HepG2 (cell line): ENCODE measurements at regions not wholly inside any gene's neighbourhood (a gene's known extent, or its start where the extent isn't known, plus 50 kb on each side); places are given as distances from the start of the nearest gene placed in this dataset.

Experiments
- ATAC-seq: fragments of 200-7000 bp; cut with Tn5 transposase; 3 replicates; pipeline ENCODE4 v1.9.1; 2020; ENCODE audit warnings: mild to moderate bottlenecking, moderate library complexity
- BruUV-seq: library from RNA; stranded (reverse); fragments of 400-500 nt; replicated peaks from 2 replicates; lab custom pipeline; 2021; lab: Mats Ljungman, UMichigan
- CTCF ChIA-PET: fragments of 300-600 bp; formaldehyde crosslinking; extraction: SDS; loops from one replicate; lab custom pipeline; 2021; ENCODE audit warnings: low total read pairs, inconsistent platforms, low intra/inter-chr PET ratio; lab: Yijun Ruan, JAX
- POLR2A ChIA-PET: fragments of 350-600 bp; sonication (Branson Sonifier 250); formaldehyde crosslinking; loops from one replicate; lab custom pipeline; 2020; ENCODE audit warnings: antibody characterized with exemption, inconsistent platforms; lab: Yijun Ruan, JAX
- DNase-seq: peaks from one replicate; pipeline ENCODE4 v3.0.0-alpha.2; 2015; ENCODE audit warnings: low spot score
- FAIRE-seq: peaks from 3 replicates; lab custom pipeline; 2011; peaks lifted over from hg19 to GRCh38; lab: Jason Lieb, UNC
- H2AFZ ChIP-seq: one replicate; pipeline ENCODE4 v1.6.1; 2011; ENCODE audit warnings: low read length, inconsistent platforms
- H3K27ac ChIP-seq: fragments of 300-600 bp; 3 replicates; pipeline ENCODE4 v1.8.0; 2011; ENCODE audit warnings: mixed run types, mild to moderate bottlenecking, mixed read lengths, low read length, inconsistent platforms; ENCODE audit not compliant: insufficient read depth; ENCODE audit errors: extremely low read length
- H3K27me3 ChIP-seq, 2 experiments: fragments of 200-600 bp in 1 of 2; 2 replicates in 1 of 2; 3 replicates in 1 of 2; pipeline versions ENCODE4 v1.6.0 to v1.8.0; 2011; ENCODE audit warnings: low read length in 2 of 2, mild to moderate bottlenecking in 2 of 2, moderate library complexity in 2 of 2, inconsistent platforms in 1 of 2; ENCODE audit not compliant: insufficient read depth in 2 of 2, control insufficient read depth in 1 of 2
- H3K36me3 ChIP-seq, 2 experiments: fragments of 200-600 bp in 1 of 2; replicated peaks in 1 of 2; 2 replicates in 1 of 2; 3 replicates in 1 of 2; pipeline versions ENCODE4 v1.5.1 to v1.8.0; 2011; ENCODE audit warnings: low read length in 2 of 2, inconsistent platforms in 1 of 2; ENCODE audit not compliant: insufficient read depth in 2 of 2, control insufficient read depth in 1 of 2
- H3K4me1 ChIP-seq: 2 replicates; pipeline ENCODE4 v1.5.1; 2012; ENCODE audit warnings: low read length, inconsistent platforms; ENCODE audit not compliant: insufficient read depth
- H3K4me2 ChIP-seq: 2 replicates; pipeline ENCODE4 v1.6.0; 2011; ENCODE audit warnings: low read depth, low read length, inconsistent platforms
- H3K4me3 ChIP-seq, 3 experiments: fragments of 200-600 bp in 1 of 3; sonication (generic), shearing (Covaris generic) in 1 of 3; replicated peaks in 1 of 3; 2 replicates each; pipeline ENCODE4 v1.5.1; 2011 to 2016; ENCODE audit warnings: low read length in 3 of 3, inconsistent platforms in 2 of 3, low read depth in 2 of 3, mild to moderate bottlenecking in 2 of 3, control low read depth in 1 of 3, mixed read lengths in 1 of 3; ENCODE audit not compliant: insufficient read depth in 1 of 3
- H3K79me2 ChIP-seq: one replicate; pipeline ENCODE4 v1.6.1; 2011; ENCODE audit warnings: low read length, inconsistent platforms; ENCODE audit not compliant: insufficient read depth
- H3K9ac ChIP-seq: 2 replicates; pipeline ENCODE4 v1.6.0; 2011; ENCODE audit warnings: mild to moderate bottlenecking, low read depth, low read length, inconsistent platforms; ENCODE audit not compliant: insufficient read depth
- H3K9me3 ChIP-seq: 2 replicates; pipeline ENCODE4 v1.5.1; 2012; ENCODE audit warnings: mild to moderate bottlenecking, low read length
- H4K20me1 ChIP-seq: 2 replicates; pipeline ENCODE4 v1.6.0; 2011; ENCODE audit warnings: inconsistent platforms, mild to moderate bottlenecking, low read length, moderate library complexity; ENCODE audit not compliant: insufficient read depth
- MAFF ChIP-seq: IDR thresholded peaks from 2 replicates; pipeline ENCODE4 v1.6.1; 2011; ENCODE audit warnings: low read depth, low read length, improper control_type of control experiment
- MAFK ChIP-seq, 2 experiments: IDR thresholded peaks in 1 of 2; conservative IDR thresholded peaks in 1 of 2; 2 replicates each; pipeline ENCODE4 v1.6.1; 2011; ENCODE audit warnings: improper control_type of control experiment in 2 of 2, low read length in 2 of 2
- MATR3 ChIP-seq: sonication (generic); formaldehyde crosslinking; IDR thresholded peaks from 2 replicates; pipeline ENCODE4 v1.4.0; 2020; ENCODE audit warnings: missing genetic modification reagents
- MED1 ChIP-seq: sonication (generic); formaldehyde crosslinking; IDR thresholded peaks from 2 replicates; pipeline ENCODE4 v1.4.0; 2020; ENCODE audit warnings: missing genetic modification reagents
- NFE2L2 ChIP-seq: fragments of 150-350 bp; IDR thresholded peaks from 2 replicates; pipeline ENCODE4 v1.6.1; 2014; ENCODE audit warnings: low read length
- ZNF317 ChIP-seq: sonication (generic); formaldehyde crosslinking; IDR thresholded peaks from 2 replicates; pipeline ENCODE4 v1.5.0; 2020; ENCODE audit warnings: mild to moderate bottlenecking, missing genetic modification reagents
- ZNF335 ChIP-seq: sonication (generic); formaldehyde crosslinking; IDR thresholded peaks from 2 replicates; pipeline ENCODE4 v1.4.0; 2020; ENCODE audit warnings: missing genetic modification reagents
- ZNF354B ChIP-seq: sonication (generic); formaldehyde crosslinking; IDR thresholded peaks from 2 replicates; pipeline ENCODE4 v1.8.0; 2022; ENCODE audit warnings: mild to moderate bottlenecking, missing genetic modification reagents
- ZSCAN20 ChIP-seq: sonication (generic); formaldehyde crosslinking; IDR thresholded peaks from 2 replicates; pipeline ENCODE4 v1.4.0; 2020; ENCODE audit warnings: missing genetic modification reagents, mild to moderate bottlenecking, borderline replicate concordance
- ZSCAN22 ChIP-seq: sonication (generic); formaldehyde crosslinking; IDR thresholded peaks from 2 replicates; pipeline ENCODE4 v1.4.0; 2020; ENCODE audit warnings: mild to moderate bottlenecking, missing genetic modification reagents
- WGBS: methylation state at CpG from one replicate; pipeline ENCODE4 v1.1.6; 2017; ENCODE audit warnings: low lambda C conversion rate; 5-methylcytosine and 5-hydroxymethylcytosine counted together
- in situ Hi-C: cut with HindIII; loops from 2 replicates; pipeline ENCODE4 v1.10.0; 2017; ENCODE audit warnings: low pct_unique_long_range_greater_than_20kb; ENCODE audit not compliant: extremely low pct_ligation_motif_present
- intact Hi-C: fragments of 100-400 bp; cut with micrococcal nuclease; formaldehyde crosslinking; loops from one replicate; pipeline ENCODE4 v1.10.0; 2022; ENCODE audit not compliant: unreplicated experiment

DNA sequence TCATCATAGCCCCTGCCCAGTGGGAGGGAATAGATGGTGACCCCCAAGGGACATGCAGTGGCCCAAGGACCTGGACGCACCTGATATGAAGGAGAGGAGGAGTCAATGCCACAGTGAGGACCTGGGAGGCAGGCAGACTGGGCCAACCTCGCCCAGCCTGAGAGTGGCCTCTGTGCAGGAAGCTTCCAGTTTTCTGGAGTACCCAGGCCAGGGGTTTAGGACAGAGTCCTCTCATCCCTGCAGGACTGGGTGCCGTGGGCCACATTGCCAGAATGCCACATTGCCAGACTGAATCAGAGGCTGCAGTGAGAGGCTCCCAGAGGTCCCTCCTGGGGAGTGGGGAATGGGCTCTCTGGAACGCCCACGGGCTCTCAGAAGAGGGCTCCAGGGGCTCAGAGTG lies 82.9 kb upstream of the VSTM2B start:
- intact Hi-C loops (no loop called here), in situ Hi-C loops (no loop called here)
- H2AFZ ChIP-seq: no peak overlapping the region
- BruUV-seq: no TSS peak
- CTCF ChIA-PET: no interaction called here
- H3K4me1 ChIP-seq: no peaks in the 10 kb centered on the region
- H3K4me2 ChIP-seq: no peak overlapping the region
- FAIRE-seq (no peak), ATAC-seq (no peak), DNase-seq (no peak)
- 0% methylated on average over 1 of the region's 5 CpGs for WGBS
- no peak overlapping the region for H3K4me3 ChIP-seq
- TF ChIP-seq MATR3 (CRISPR knock-in tag) (no peak), ZSCAN22 (CRISPR knock-in tag) (no peak), ZNF317 (CRISPR knock-in tag) (no peak), ZSCAN20 (CRISPR knock-in tag) (no peak), ZNF354B (CRISPR knock-in tag) (no peak)
- POLR2A ChIA-PET: no interaction called here
- no peak overlapping the region for H3K27ac ChIP-seq
- no peaks in the 10 kb centered on the region for H3K79me2 ChIP-seq
- peaks cover 0 to 3% of the 10 kb centered on the region in 2 experiments; a peak in 1 of 5 replicates for H3K27me3 ChIP-seq
- no peak overlapping the region for H3K9ac ChIP-seq
- H3K9me3 ChIP-seq: no peaks in the 10 kb centered on the region
- H3K36me3 ChIP-seq: no peaks in the 10 kb centered on the region
- H4K20me1 ChIP-seq: no peaks in the 10 kb centered on the region

DNA sequence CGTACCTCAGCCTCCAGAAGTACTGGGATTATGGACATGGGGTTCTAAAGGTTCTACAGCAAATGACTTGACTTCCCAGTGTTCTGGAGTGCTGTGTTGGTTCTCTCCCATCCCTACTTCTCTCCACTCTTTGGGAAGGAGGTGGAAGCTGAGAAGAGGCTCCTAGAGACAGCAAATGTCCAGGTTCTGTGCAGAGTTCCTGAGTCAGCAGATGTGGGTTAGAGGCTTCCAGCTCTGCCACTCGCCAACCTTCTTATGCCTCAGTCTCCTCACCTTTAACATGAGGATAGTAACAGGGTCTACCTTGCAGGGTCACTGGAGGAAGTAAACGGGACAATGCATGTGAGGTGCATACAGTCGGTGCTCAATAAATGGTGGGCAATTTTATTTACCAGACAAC lies 80.5 kb upstream of the VSTM2B start:
- Histone ChIP-seq H3K36me3 (no peaks in the 10 kb centered on the region), H3K4me2 (no peak overlapping the region), H2AFZ (no peak overlapping the region), H3K79me2 (no peaks in the 10 kb centered on the region), H3K9ac (no peak overlapping the region), H3K27ac (no peak overlapping the region), H3K27me3 (peaks cover 0 to 3% of the 10 kb centered on the region in 2 experiments; a peak in 1 of 5 replicates), H3K4me3 (no peak overlapping the region), H4K20me1 (no peaks in the 10 kb centered on the region), H3K9me3 (no peaks in the 10 kb centered on the region), H3K4me1 (no peaks in the 10 kb centered on the region)
- 3% methylated on average over 3 of the region's 4 CpGs for WGBS
- ATAC-seq: no peak
- CTCF ChIA-PET: no interaction called here
- TF ChIP-seq MAFK (conservative IDR thresholded peaks at IDR 0.05 in 1 of 2, IDR thresholded peaks at IDR 0.05 in 1 of 2; ENCODE audit: low read length in 2 of 2) (peak; percentile 15 to 73; a peak in 2 of 4 replicates), MED1 (CRISPR knock-in tag) (no peak), NFE2L2 (no peak), MAFF (peak; percentile 28; the same call in 1 of the 2 replicates), ZNF335 (CRISPR knock-in tag) (no peak)
- in situ Hi-C loops (no loop called here), intact Hi-C loops (no loop called here)
- FAIRE-seq: no peak
- BruUV-seq: no TSS peak
- DNase-seq: no peak
- POLR2A ChIA-PET: no interaction called here
